HEK293T (cell line): ENCODE measurements at regions not wholly inside any gene's neighbourhood (a gene's known extent, or its start where the extent isn't known, plus 50 kb on each side); places are given as distances from the start of the nearest gene placed in this dataset.

Source experiments
- ARNT ChIP-seq: fragments of 450-650 bp; IDR thresholded peaks from 2 replicates; pipeline ENCODE4 v1.6.1; 2017; ENCODE audit warnings: mild to moderate bottlenecking
- BHLHE40 ChIP-seq: fragments of 450-650 bp; IDR thresholded peaks from 2 replicates; pipeline ENCODE4 v1.6.1; 2016; ENCODE audit warnings: mild to moderate bottlenecking, moderate library complexity, borderline replicate concordance
- CTBP1 ChIP-seq: fragments of 450-650 bp; IDR thresholded peaks from 2 replicates; pipeline ENCODE4 v1.6.1; 2016; ENCODE audit warnings: borderline replicate concordance
- ELF4 ChIP-seq: fragments of 450-650 bp; IDR thresholded peaks from 2 replicates; pipeline ENCODE4 v1.6.1; 2017; ENCODE audit warnings: antibody characterized with exemption
- FOXA1 ChIP-seq: fragments of 450-650 bp; IDR thresholded peaks from 2 replicates; pipeline ENCODE4 v1.6.1; 2016; ENCODE audit warnings: mild to moderate bottlenecking
- FOXK2 ChIP-seq: fragments of 450-650 bp; IDR thresholded peaks from 2 replicates; pipeline ENCODE4 v1.6.1; 2016; ENCODE audit warnings: mild to moderate bottlenecking
- FOXM1 ChIP-seq: fragments of 450-650 bp; IDR thresholded peaks from 2 replicates; pipeline ENCODE4 v1.6.1; 2017; ENCODE audit warnings: mild to moderate bottlenecking, borderline replicate concordance
- HDGF ChIP-seq: fragments of 450-650 bp; IDR thresholded peaks from 2 replicates; pipeline ENCODE4 v1.6.1; 2017; ENCODE audit warnings: antibody characterized with exemption, borderline replicate concordance
- NFRKB ChIP-seq: fragments of 450-650 bp; IDR thresholded peaks from 2 replicates; pipeline ENCODE4 v1.6.1; 2016; ENCODE audit warnings: mild to moderate bottlenecking, moderate library complexity
- PKNOX1 ChIP-seq: fragments of 450-650 bp; IDR thresholded peaks from 2 replicates; pipeline ENCODE4 v1.6.1; 2016
- SP1 ChIP-seq: fragments of 450-650 bp; IDR thresholded peaks from 2 replicates; pipeline ENCODE4 v1.6.1; 2017
- SUZ12 ChIP-seq: fragments of 450-650 bp; IDR thresholded peaks from 2 replicates; pipeline ENCODE4 v1.6.1; 2016; ENCODE audit warnings: mild to moderate bottlenecking
- TARDBP ChIP-seq: fragments of 450-650 bp; IDR thresholded peaks from 2 replicates; pipeline ENCODE4 v1.6.1; 2016
- ZNF384 ChIP-seq: fragments of 450-650 bp; IDR thresholded peaks from 2 replicates; pipeline ENCODE4 v1.6.1; 2016

GRCh38 chr5:163631856-163632255, 126.4 kb downstream of the MAT2B start:
- TF ChIP-seq PKNOX1: no peak
- no peak for TF ChIP-seq CTBP1
- TF ChIP-seq FOXM1: no peak
- TF ChIP-seq FOXA1: no peak
- no peak for TF ChIP-seq ARNT
- TF ChIP-seq HDGF: no peak
- TF ChIP-seq ZNF384: no peak
- no peak for TF ChIP-seq NFRKB
- no peak for TF ChIP-seq BHLHE40
- no peak for TF ChIP-seq SP1
- TF ChIP-seq FOXK2: no peak
- no peak for TF ChIP-seq SUZ12
- TF ChIP-seq ELF4: no peak
- no peak for TF ChIP-seq TARDBP
